ENCODE measurements at regions not wholly inside any gene's neighbourhood (a gene's known extent, or its start where the extent isn't known, plus 50 kb on each side); places are given as distances from the start of the nearest gene placed in this dataset.

DNA sequence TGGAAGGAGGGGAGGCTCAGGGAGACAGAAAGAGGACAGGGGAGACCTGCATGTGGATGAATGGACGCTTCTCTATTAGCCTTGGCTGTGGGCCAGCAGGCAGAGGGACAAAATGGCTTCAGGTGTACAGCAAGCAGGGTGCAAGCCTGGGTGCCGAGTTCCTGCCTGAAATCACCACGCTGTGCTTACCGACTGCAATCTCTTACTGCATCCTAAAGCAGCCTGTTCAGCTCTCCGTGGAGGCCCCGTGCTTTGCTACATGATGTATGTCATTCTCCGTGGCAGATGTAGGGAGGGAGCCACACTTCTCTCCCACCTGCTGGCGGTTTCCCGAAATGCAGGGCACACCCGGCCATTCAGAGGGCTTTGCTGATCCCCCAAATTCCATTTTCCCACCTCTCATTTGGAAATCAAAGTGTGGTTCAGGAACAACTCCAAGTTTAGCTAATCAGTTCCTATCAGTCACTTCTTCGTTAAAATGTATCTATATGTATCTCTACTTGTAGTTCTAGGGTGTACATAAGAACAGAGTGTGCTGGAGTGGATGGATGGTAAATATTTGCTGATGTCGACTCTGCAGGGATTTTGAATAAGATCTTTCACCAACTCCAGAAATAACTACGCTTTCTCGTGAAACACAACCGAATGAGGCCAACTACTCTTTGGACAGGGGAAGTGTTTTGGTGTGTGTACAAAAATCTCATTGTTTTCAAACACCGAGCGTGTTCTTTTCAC, 122.3 kb upstream of the BACE2 start:
- 53% methylated on average over 17 of the region's 17 CpGs for WGBS
- DNase-seq (ENCODE audit: low spot score in 2 of 2) = no peak
- no peak for TF ChIP-seq POLR2AphosphoS5 (IDR thresholded peaks at IDR 0.05)
- TF ChIP-seq EP300 (IDR thresholded peaks at IDR 0.05) = no peak
- peaks cover 12% of the 10 kb centered on the region for H3K27me3 ChIP-seq
- no peaks in the 10 kb centered on the region for H3K9me3 ChIP-seq
- no peaks in the 10 kb centered on the region for H3K36me3 ChIP-seq
- no peak overlapping the region for H3K27ac ChIP-seq
- no peak overlapping the region for H3K4me3 ChIP-seq
- H3K4me1 ChIP-seq = no peaks in the 10 kb centered on the region

GRCh38 chr21:41048145-41048544, 119.8 kb upstream of the BACE2 start:
- TF ChIP-seq POLR2AphosphoS5 (IDR thresholded peaks at IDR 0.05) = no peak
- no peak for TF ChIP-seq POLR2A (IDR thresholded peaks at IDR 0.05)
- TF ChIP-seq, protein P1, sequence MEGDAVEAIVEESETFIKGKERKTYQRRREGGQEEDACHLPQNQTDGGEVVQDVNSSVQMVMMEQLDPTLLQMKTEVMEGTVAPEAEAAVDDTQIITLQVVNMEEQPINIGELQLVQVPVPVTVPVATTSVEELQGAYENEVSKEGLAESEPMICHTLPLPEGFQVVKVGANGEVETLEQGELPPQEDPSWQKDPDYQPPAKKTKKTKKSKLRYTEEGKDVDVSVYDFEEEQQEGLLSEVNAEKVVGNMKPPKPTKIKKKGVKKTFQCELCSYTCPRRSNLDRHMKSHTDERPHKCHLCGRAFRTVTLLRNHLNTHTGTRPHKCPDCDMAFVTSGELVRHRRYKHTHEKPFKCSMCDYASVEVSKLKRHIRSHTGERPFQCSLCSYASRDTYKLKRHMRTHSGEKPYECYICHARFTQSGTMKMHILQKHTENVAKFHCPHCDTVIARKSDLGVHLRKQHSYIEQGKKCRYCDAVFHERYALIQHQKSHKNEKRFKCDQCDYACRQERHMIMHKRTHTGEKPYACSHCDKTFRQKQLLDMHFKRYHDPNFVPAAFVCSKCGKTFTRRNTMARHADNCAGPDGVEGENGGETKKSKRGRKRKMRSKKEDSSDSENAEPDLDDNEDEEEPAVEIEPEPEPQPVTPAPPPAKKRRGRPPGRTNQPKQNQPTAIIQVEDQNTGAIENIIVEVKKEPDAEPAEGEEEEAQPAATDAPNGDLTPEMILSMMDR (IDR thresholded peaks at IDR 0.05) = no peak
- TF ChIP-seq EP300 (IDR thresholded peaks at IDR 0.05) = no peak
- Histone ChIP-seq H3K9me3 (no peaks in the 10 kb centered on the region), H3K36me3 (no peaks in the 10 kb centered on the region), H3K27ac (no peak overlapping the region), H3K4me3 (no peak overlapping the region), H3K27me3 (peaks cover 12% of the 10 kb centered on the region), H3K4me1 (no peaks in the 10 kb centered on the region)
- no peak for DNase-seq (ENCODE audit: low spot score in 2 of 2)
- WGBS = 0% methylated on average over 1 of the region's 1 CpG

- no peaks in the 10 kb centered on the region for H3K4me1 ChIP-seq
- DNase-seq (ENCODE audit: low spot score in 2 of 2) = no peak
- H3K9me3 ChIP-seq = no peaks in the 10 kb centered on the region
- H3K27ac ChIP-seq = no peak overlapping the region
- no peak overlapping the region for H3K4me3 ChIP-seq
- WGBS = 84% methylated on average over 5 of the region's 5 CpGs
- H3K27me3 ChIP-seq = peaks cover 12% of the 10 kb centered on the region
- H3K36me3 ChIP-seq = no peaks in the 10 kb centered on the region
- TF ChIP-seq POLR2AphosphoS5 (IDR thresholded peaks at IDR 0.05) = no peak
- TF ChIP-seq, protein P1 (IDR thresholded peaks at IDR 0.05) = no peak
- no peak for TF ChIP-seq EP300 (IDR thresholded peaks at IDR 0.05)
- TF ChIP-seq POLR2A (IDR thresholded peaks at IDR 0.05) = no peak
Measured at GRCh38 chr21:41048623-41049022, 119.3 kb upstream of the BACE2 start.

GRCh38 chr21:41052820-41053555, 115.0 kb upstream of the BACE2 start:
- Histone ChIP-seq H3K27me3 (no peaks in the 10 kb centered on the region), H3K9me3 (no peaks in the 10 kb centered on the region), H3K36me3 (no peaks in the 10 kb centered on the region), H3K4me3 (no peak overlapping the region), H3K27ac (no peak overlapping the region), H3K4me1 (no peaks in the 10 kb centered on the region)
- no peak for TF ChIP-seq POLR2A (IDR thresholded peaks at IDR 0.05)
- TF ChIP-seq POLR2AphosphoS5 (IDR thresholded peaks at IDR 0.05) = no peak
- no peak for TF ChIP-seq EP300 (IDR thresholded peaks at IDR 0.05)
- TF ChIP-seq, protein P1 (IDR thresholded peaks at IDR 0.05) = no peak
- no peak for DNase-seq (ENCODE audit: low spot score in 2 of 2)
- 83% methylated on average over 15 of the region's 15 CpGs for WGBS

DNA sequence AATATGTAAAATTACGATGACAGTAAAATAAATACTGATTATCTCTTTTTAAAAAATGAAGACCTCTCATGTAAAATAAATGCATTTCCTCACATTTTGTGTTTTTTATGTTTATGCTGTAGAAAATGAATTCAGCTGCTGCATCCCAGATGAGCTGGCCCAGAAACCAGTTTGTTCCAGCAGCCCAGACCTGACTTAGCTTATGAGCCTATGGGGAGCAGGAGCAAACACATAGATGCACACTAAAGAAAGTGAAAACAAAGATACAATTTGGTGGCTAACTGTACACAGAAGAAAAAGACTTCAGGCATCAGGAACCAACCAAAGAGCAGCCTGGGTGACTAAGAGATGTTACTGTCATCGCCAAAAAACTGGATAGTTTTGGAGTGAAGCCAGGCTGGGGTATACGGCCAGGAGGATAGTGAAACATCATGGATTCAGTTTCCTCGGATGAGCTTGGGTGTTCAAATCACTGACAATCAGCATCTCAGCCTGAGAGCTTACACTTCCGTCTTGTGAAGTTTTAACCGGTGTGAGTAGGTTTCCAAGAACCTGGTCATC, 113.9 kb upstream of the BACE2 start:
- WGBS = 55% methylated on average over 6 of the region's 6 CpGs
- Histone ChIP-seq H3K27ac (no peak overlapping the region), H3K9me3 (no peaks in the 10 kb centered on the region), H3K4me3 (no peak overlapping the region), H3K27me3 (no peaks in the 10 kb centered on the region), H3K4me1 (no peaks in the 10 kb centered on the region), H3K36me3 (no peaks in the 10 kb centered on the region)
- TF ChIP-seq POLR2AphosphoS5 (IDR thresholded peaks at IDR 0.05) = no peak
- TF ChIP-seq POLR2A (IDR thresholded peaks at IDR 0.05) = no peak
- TF ChIP-seq EP300 (IDR thresholded peaks at IDR 0.05) = no peak
- TF ChIP-seq, protein P1 (IDR thresholded peaks at IDR 0.05) = no peak
- DNase-seq (ENCODE audit: low spot score in 2 of 2) = no peak
